Adrenal gland (tissue), 5 donors: ENCODE measurements at regions not wholly inside any gene's neighbourhood (a gene's known extent, or its start where the extent isn't known, plus 50 kb on each side); places are given as distances from the start of the nearest gene placed in this dataset.

Source experiments
- CTCF ChIP-seq, 6 experiments: fragments of 450-650 bp in 4 of 6; fragments of 200-600 bp in 2 of 6; sonication (generic) in 1 of 6; IDR thresholded peaks; 1 replicate in 5 of 6; 2 replicates in 1 of 6; pipeline versions ENCODE4 v1.5.1 to v1.8.0; 2016 to 2021; ENCODE audit warnings: antibody characterized with exemption in 6 of 6, mild to moderate bottlenecking in 2 of 6, moderate library complexity in 1 of 6
- POLR2A ChIP-seq, 2 donors: fragments of 450-650 bp; IDR thresholded peaks; one replicate each; pipeline ENCODE4 v1.6.1; 2017; ENCODE audit warnings: antibody characterized with exemption in 2 of 2, mild to moderate bottlenecking in 2 of 2, moderate library complexity in 1 of 2
- donor health status: DM: no; HTN: no; CAD: no.

DNA sequence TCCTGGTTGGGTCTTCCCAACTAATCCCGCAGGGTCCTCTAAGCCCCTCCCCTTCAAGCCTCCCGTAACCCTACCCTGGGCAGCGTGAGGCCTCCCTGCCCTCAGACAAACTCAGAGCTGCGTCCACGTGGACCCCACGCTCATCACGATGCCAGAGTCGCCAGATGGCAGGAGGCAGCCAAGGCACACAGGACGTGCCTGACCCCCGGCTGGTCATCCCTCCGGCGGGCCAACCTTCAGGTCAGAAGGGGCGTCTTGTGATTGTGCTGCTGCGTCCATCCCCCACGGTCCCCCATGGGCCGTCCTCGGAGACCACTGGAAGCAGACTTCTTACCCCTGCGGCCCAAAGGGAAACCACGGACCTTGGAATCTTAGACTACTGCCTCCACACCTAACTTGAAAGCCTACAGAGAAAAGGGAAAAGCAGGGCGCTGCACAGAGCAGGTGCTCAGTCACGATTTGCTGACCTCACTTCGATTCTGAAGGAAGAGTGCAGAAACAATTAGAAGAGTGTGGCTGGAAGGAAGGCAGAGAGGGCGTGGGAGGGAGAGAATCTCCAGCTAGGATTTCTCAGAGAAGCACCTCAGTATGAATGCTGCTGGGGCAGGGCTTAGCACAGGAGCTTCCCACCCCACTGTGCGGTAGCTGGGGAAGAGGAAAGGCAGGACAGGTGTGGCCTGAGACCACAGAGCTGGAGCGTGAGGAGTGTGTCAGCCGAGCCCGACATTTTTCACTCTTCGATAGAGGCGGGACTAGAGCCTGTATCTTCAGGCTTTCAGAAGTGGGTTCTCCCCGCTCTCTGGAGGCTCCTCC, 174.8 kb downstream of the ERCC6L2 start:
- no peak for TF ChIP-seq CTCF (IDR thresholded peaks at IDR 0.05)
- no peak for TF ChIP-seq POLR2A (IDR thresholded peaks at IDR 0.05)
